Tibial nerve (tissue), 4 donors: ENCODE measurements at regions not wholly inside any gene's neighbourhood (a gene's known extent, or its start where the extent isn't known, plus 50 kb on each side); places are given as distances from the start of the nearest gene placed in this dataset. TPM values are rescaled to one million over a fixed set of nuclear protein-coding genes. Genes with fewer than 3 reads are reported as not detected.

ENCODE experiments used
- DNase-seq, 2 donors: peaks; one replicate each; pipeline ENCODE4 v3.0.0-alpha.2; 2019; ENCODE audit warnings: low spot score in 2 of 2
- H3K27ac ChIP-seq, 4 donors: fragments of 200-600 bp; sonication (generic) in 3 of 4; one replicate each; pipeline ENCODE4 v1.5.1; 2017 to 2019; ENCODE audit warnings: mild to moderate bottlenecking in 1 of 4
- H3K27me3 ChIP-seq, 2 donors: fragments of 200-600 bp; sonication (generic) in 1 of 2; one replicate each; pipeline versions ENCODE4 v1.5.1 to v1.6.0; 2017 to 2019
- H3K36me3 ChIP-seq, 3 donors: fragments of 200-600 bp; sonication (generic); one replicate each; pipeline ENCODE4 v1.5.1; 2018 to 2019
- H3K4me1 ChIP-seq, 4 donors: fragments of 200-600 bp; sonication (generic) in 3 of 4; one replicate each; pipeline ENCODE4 v1.5.1; 2017 to 2019
- H3K4me3 ChIP-seq, 4 donors: fragments of 200-600 bp; sonication (generic) in 3 of 4; one replicate each; pipeline ENCODE4 v1.5.1; 2017 to 2019; ENCODE audit warnings: mild to moderate bottlenecking in 1 of 4, moderate library complexity in 1 of 4
- H3K9me3 ChIP-seq, 4 donors: fragments of 200-600 bp; sonication (generic) in 3 of 4; one replicate each; pipeline ENCODE4 v1.5.1; 2017 to 2019
- EP300 ChIP-seq, 2 donors: sonication (generic); formaldehyde crosslinking; IDR thresholded peaks; one replicate each; pipeline ENCODE4 v1.6.1; 2017; ENCODE audit warnings: antibody characterized with exemption in 2 of 2, mild to moderate bottlenecking in 1 of 2
- POLR2A ChIP-seq, 2 donors: fragments of 450-650 bp; IDR thresholded peaks; one replicate each; pipeline ENCODE4 v1.6.1; 2017; ENCODE audit warnings: antibody characterized with exemption in 2 of 2, mild to moderate bottlenecking in 2 of 2, moderate library complexity in 2 of 2
- WGBS, 2 donors: methylation state at CpG; one replicate each; pipeline ENCODE4 v1.1.5; 2018; 5-methylcytosine and 5-hydroxymethylcytosine counted together
- small RNA-seq: library from RNA; depleted of rRNA; stranded (forward); fragments of <200 nt; gene quantifications from one replicate; pipeline ENCODE3, GENCODE V24; 2016
- TF ChIP-seq, protein P1 (sequence below), 5 experiments: fragments of 200-600 bp in 3 of 5; fragments of 450-650 bp in 2 of 5; sonication (generic) in 3 of 5; IDR thresholded peaks; one replicate each; pipeline ENCODE4 v1.5.1; 2016 to 2019; ENCODE audit warnings: antibody characterized with exemption in 5 of 5, mild to moderate bottlenecking in 3 of 5, moderate library complexity in 2 of 5

- no peak for DNase-seq
- Histone ChIP-seq H3K9me3 (no peaks in the 10 kb centered on the region), H3K4me1 (no peaks in the 10 kb centered on the region), H3K36me3 (no peaks in the 10 kb centered on the region), H3K27ac (no peak overlapping the region), H3K27me3 (no peaks in the 10 kb centered on the region), H3K4me3 (no peak overlapping the region)
- TF ChIP-seq, protein P1, sequence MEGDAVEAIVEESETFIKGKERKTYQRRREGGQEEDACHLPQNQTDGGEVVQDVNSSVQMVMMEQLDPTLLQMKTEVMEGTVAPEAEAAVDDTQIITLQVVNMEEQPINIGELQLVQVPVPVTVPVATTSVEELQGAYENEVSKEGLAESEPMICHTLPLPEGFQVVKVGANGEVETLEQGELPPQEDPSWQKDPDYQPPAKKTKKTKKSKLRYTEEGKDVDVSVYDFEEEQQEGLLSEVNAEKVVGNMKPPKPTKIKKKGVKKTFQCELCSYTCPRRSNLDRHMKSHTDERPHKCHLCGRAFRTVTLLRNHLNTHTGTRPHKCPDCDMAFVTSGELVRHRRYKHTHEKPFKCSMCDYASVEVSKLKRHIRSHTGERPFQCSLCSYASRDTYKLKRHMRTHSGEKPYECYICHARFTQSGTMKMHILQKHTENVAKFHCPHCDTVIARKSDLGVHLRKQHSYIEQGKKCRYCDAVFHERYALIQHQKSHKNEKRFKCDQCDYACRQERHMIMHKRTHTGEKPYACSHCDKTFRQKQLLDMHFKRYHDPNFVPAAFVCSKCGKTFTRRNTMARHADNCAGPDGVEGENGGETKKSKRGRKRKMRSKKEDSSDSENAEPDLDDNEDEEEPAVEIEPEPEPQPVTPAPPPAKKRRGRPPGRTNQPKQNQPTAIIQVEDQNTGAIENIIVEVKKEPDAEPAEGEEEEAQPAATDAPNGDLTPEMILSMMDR (IDR thresholded peaks at IDR 0.05), result no peak
- TF ChIP-seq EP300 (IDR thresholded peaks at IDR 0.05), result no peak
- no peak for TF ChIP-seq POLR2A (IDR thresholded peaks at IDR 0.05)
- 74 to 75% methylated on average over 6 of the region's 6 CpGs for WGBS, 2 donors
Observed at GRCh38 chr3:70383360-70383831, 71.0 kb upstream of the MDFIC2 start.

DNA sequence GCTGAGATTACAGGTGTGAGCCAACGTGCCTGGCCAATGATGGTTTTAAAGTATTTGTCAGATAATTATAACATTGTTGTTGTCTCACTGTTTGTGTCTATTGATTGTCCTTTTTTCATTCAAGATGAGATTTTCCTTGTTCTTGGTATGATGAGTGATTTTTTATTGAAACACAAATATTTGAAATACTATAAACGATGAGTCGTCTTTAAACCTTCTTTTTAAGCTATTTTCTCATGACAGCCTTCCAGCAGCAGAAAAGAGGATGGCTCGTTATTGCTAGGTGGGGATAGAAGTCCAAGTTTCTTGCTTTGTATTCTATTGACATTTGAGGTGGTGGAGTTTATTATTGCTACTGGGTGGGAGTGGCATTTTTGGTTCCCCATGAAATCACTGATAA lies 61.7 kb upstream of the MDFIC2 start:
- H3K36me3 ChIP-seq, result no peaks in the 10 kb centered on the region
- TF ChIP-seq EP300 (IDR thresholded peaks at IDR 0.05) (no peak), POLR2A (IDR thresholded peaks at IDR 0.05) (no peak)
- TF ChIP-seq, protein P1 (IDR thresholded peaks at IDR 0.05), result no peak
- 77 to 79% methylated on average over 4 of the region's 4 CpGs for WGBS, 2 donors

More for the DNA sequence above, 61.7 kb upstream of the MDFIC2 start:
- H3K27me3 ChIP-seq, result no peaks in the 10 kb centered on the region
- H3K4me1 ChIP-seq, result no peaks in the 10 kb centered on the region
- H3K9me3 ChIP-seq, result peaks cover 0 to 6% (median 0%) of the 10 kb centered on the region in 4 donors
- DNase-seq, result no peak
- H3K27ac ChIP-seq, result no peak overlapping the region
- no peak overlapping the region for H3K4me3 ChIP-seq

Small RNAs in the stretch of these regions (small RNA-seq; reads per million reads assigned to genes)
- gene COX6CP6 (not detected), gene RNU6-281P (not detected)
